GM03348 (cell line): ENCODE measurements at regions not wholly inside any gene's neighbourhood (a gene's known extent, or its start where the extent isn't known, plus 50 kb on each side); places are given as distances from the start of the nearest gene placed in this dataset.
A peak's percentile ranks its signal among the peaks of the same experiment; 100 is the strongest.

Source experiments
- DNase-seq: peaks from one replicate; pipeline ENCODE4 v3.0.0; 2012; ENCODE audit warnings: low spot score

DNA sequence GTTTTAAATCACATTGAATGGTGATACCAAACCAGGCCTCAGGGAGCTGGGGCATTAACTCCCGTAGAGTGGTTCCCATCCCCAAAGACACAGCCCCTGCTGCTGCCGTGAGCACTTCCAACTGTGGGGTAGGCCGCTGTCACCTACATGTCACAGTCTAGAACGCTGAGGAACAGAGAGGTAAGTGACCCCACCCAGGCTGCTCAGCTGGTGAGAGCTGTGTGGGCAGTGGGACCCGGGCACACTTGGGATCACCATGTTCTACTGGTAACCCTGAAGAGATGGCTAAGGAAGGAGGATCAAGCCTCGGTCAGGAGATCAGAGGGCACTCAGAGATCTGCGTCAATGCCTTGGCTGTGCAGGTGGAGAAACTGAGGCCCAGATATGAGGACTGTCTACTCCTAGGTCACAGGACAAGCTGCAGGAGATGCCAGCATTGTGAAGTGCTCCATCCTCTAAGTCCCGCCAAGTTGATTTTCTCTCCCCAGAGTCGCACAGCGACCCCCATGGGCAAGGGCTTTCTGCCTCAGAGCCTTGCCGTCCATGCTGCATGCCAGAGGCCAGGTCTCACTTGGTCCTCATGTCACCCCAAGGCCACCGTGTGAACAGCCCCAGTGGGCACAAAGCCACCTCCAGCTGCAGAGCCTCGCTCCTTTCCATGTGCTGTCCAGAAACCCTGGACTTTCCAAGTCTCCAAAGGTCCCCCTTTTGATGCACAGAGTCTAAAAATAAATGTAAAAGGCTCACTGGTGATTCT, 144.2 kb upstream of the OTOS start:
- no peak for DNase-seq

DNA sequence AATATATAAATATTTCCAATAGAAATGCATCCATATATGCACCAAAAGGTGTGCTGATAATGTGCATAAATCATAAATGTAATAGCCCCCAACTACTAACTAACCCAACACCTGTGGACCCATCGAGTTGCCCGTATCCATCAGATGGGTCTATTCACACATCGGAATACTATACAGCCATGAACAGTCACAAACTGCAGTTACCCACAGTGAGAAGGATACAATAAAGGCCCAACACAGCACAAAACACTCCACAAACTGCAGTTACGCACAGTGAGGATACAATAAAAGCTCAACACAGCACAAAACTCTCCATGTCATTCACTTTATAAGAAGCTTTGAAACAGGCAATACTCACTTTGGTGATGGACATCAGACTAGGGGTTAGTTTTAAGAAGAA, 145.3 kb upstream of the OTOS start:
- DNase-seq, result no peak

GRCh38 chr2:240286596-240286995, 146.1 kb upstream of the OTOS start:
- DNase-seq, result peak; percentile 2

GRCh38 chr2:240287011-240287410, 146.6 kb upstream of the OTOS start:
- peak; percentile 1 for DNase-seq

DNA sequence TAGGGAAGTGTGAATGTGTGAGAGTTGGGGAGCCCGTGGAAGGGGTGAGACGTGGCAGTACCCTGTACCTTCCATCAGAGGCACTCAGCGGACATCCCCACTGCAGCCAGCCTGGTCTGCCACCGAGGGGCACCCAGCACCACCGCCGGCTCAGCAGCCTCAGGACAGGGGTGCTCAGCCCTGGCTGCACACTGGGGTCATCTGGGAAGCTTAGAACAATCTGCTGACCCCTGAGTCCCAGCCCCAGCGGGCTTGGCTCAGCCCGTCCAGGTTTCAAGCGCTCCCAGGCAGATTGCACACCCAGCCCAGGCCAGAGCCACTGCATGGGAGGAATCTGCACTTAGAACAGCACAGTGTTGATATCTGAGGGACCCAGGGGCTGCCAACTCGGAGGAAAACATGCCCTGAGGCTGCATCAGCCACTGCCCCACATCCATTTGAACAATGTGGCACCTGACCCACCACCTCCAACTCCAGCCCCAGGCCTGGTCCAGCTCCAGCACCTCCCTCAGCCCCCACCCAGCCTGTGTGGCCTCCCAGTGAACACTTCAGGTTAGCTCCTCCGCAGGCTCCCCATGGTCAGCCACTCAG, 147.1 kb upstream of the OTOS start:
- peak; percentile 6 for DNase-seq

DNA sequence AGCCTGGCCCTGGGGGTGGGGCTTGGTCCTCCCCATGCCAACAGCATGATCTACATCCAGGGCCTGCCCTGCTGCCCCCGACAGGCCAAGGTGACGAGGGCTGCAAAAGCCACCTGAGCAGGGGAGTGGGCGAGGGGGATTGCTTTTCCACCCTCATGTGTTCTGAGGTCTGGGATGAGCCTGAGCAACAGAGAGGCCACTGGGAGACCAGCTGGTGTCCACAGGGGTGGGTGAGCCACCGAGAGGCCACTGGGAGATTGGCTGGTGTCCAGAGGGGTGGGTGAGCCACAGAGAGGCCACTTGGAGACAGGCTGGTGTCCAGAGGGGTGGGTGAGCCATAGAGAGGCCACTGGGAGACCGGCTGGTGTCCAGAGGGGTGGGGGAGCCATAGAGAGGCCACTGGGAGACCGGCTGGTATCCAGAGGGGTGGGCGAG, 147.4 kb upstream of the GPC1 start:
- DNase-seq, result no peak

- no peak for DNase-seq
Observed at GRCh38 chr2:240289701-240290431, 145.6 kb upstream of the GPC1 start.

- no peak for DNase-seq
Observed at GRCh38 chr2:240290432-240291336, 144.8 kb upstream of the GPC1 start.

DNA sequence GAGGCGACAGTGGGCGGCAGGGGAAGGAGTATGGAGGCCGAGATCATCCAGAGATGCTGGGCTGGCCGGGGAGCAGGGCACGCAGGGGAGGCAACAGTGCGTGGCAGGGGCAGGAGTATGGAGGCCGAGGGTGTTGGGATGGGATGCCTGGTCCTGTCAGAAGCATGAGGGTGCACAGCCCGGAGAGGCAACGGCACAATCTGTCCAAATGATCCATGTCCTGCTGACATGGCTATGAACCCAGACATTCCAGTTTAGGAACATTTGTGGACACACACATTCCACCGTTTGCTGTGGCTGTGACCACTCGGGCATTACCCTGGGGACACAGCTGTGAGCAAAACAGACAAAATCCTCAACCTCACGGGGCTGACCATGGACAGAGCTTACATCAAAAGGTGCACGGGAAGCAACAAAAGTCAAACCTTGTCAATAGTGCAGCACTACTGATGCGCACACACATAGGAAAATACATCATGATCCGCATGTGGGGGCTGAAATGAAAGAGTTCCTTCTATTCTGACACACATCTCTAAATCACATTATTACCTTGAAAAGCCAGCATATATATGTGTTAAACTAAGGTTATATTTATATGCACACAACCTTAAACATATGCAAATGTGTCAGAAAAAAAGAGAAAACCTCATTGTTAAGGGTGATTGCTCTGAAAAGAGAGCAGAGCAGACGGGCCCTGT, 144.0 kb upstream of the GPC1 start:
- no peak for DNase-seq

DNA sequence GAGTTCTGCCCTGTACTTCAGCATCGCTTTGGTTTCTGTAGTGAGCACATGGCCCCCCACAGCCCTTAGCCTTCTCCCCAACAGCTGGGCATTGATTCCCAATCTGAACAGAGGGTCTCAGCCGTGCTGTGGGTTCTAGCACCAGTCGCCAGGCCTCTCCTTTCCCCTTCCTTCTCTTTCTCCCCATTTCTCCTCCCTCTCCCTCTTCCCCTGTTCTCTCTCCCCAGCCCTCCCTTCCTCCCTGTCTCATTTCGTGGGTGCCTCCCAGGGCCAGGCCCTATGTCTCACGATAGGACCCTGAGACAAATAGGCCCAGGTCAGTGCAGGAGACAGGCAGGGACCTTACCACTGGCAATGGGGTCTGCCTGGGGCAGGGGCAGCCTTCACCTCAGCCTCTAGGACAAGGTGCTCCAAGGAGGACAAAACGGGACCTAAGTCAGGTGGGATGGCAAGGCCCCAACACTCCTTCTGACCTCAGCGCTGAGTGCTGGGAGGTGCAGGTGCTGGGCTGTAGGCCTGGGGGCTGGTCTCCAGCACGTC, 143.4 kb upstream of the GPC1 start:
- DNase-seq, result no peak

DNA sequence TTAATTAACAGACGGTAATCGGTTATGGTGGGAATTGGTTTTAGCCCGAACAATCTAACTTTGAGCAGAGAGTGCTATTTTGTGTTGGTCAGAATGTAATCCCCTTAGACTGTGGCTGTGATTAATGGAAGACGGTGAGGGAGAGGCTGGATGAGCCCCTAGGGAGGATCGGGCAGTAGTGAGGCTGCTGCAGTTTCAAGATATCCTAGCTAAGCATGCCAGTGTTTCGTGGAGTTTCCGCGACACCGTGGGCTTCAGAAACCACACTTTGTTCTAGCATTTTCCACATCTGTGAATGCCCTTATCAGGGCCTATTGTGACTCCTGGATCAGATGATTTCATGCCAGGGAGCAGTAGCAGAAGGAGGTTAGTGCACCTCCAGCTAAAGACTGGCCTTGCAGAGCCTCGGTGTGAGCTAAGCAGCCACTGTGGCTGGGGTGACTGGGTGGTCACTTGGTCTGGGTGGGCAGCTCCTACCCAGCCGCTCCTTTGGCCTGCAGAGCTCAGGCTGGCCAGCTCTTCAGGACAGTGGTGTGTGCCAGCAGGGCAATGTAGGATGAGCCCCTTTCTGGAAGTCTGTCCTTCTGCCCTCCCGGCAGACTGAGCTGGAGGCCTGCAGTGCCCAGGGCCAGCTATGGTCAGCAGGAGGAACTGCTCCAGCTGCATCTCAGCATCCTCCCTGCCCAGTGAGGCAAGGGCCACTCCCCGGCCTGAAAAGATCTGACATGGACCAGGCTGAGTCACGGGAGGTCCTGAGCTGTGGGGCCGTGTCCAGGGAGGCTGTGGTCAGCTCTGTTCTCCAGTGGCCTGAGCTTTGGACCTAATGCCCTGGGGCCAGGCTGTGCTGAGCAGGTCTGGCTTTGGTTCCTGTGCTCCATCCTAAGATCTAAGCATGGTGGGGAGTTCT, 142.6 kb upstream of the GPC1 start:
- DNase-seq, result no peak

DNA sequence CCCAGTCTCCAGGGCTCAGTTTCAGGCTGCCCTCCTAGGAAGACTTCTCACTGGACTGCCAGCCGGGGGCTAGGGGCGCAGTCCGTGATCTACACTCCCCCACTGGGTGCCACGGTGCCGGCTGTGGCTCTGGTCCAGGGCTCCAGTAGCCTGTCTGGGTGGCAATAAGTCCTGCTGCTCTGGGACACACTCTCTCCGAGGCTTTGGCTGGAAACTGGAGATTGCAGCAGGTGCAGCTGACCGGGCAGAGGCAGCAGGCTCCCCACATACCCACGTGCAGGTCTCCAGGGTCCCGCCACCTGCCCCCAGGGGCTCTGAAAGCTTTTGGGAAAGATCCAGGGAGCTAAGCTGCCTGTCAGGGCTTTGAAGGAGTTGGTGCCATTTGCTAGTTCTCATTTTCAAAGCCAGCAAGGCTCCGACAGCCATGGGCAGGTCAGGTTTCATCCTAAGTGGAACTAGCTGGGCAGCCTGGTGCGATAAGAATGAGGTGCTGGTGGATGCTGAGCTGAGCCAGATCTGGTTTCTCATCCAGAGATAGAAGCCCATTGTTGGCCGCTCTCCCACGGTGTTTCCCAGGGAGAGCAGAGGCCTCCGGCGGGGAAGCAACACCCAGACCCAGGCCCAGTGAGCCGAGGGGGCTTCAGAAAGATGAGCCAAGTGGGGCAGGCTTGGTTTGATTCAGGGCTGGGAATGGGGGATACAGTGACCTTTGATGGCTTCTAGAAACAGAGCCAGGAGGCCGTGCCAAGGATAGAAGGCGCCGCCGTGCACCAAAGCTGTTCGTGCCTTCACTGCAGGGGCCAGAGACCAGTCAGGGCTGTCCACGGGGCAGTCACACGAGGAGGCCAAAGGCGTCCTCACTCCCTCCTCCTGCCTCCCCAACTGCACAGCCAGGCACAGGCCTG, 141.7 kb upstream of the GPC1 start:
- DNase-seq, result no peak

- no peak for DNase-seq
Observed at GRCh38 chr2:240294514-240294913, 140.9 kb upstream of the GPC1 start.

DNA sequence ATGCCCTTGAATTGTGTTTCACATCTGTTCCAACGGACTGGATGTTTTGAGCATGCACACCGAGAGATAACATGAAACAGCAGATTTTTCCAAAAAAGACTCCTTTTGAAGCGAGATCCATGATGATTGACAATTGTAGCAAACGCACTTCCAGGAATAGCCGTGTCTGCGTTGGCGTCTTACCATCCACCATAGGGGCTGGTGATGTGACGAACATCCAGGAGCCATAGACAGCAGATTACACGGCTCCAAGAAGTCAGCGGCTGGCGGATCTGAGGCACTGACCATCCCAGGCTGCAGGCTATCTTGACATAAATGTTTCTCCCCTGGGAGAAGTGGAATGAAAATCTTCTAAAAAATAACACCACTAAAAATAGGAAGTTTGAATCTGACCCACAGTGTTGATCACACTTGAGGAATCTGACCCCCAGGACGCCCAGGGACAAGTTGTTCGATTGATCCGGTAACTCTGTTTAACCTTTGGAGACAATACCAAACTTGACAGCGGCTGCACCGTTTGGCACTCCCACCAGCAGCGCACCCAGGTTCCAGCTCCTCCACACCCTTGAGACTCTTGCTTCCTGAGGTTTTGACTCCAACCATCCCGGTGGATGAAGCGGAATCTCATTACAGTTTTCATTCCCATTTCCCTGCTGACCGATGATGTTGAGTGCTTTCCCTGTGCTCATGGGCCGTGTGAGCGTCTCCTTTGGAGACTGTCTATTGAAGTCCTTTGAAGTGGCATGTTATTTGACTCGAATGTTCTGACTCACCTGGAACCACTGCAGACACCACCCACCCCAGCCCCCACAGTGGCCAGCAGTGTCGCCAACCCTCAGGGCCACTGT, 140.0 kb upstream of the GPC1 start:
- no peak for DNase-seq

DNA sequence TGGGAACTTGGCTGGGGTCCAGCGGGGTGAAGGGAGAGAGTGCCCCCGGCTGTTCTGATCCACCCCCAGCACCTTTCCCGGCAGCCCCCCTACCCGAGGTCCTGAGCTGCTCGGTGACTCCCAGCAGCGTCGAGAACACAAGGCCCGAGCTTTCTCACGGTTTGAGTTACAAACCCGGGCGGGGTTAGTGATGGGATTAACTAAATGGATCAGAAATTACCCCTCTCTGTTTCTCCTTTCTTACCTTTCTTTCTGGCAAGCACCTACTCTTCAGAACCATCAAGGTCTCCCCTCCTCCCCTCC, 139.4 kb upstream of the GPC1 start:
- no peak for DNase-seq

GRCh38 chr2:240296476-240297255, 138.8 kb upstream of the GPC1 start:
- peak; percentile 2 for DNase-seq

DNA sequence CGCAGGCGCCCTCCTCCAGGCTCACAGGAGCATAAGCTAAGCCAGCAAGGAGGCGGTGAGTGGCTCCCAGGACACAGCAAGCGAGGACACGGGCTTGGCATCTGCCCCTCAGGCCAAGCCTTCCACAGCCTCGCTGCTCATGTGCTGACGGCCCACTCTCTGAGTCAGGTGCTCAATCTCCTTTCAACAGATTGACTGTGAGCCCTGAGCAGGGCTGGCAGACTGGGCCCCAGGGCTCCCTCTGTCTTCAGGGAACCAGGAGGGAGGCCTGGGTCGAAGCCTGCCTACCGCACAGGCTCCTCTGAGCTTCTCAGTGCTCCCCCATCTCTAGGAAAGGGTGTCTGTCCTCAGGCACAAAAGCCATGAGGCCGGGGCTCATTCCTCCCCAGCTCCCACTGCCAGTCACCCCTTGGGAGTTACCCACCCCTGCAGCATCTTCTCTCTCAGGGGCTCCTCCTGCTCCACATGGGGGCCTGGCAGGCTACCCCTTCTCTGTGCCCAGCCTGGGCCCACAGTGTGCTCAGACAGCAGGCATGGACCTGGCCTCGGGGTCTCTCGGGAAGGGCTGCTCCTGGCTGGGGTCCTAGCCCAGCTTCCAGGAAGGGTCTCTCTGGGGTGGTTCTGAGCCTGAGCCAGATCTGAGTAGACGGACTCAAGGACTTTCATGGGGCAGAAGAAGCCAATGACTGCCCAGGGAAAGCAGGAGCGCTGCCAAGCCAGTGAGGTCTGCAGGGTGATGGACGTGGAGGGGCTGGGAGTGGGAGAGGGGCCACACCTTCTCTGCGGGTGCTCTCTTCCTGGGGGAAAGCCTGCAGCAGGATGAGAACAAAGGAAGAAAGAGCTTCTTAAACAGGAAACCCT, 138.0 kb upstream of the GPC1 start:
- DNase-seq, result peak; percentile 8
